ENCODE measurements at regions not wholly inside any gene's neighbourhood (a gene's known extent, or its start where the extent isn't known, plus 50 kb on each side); places are given as distances from the start of the nearest gene placed in this dataset.

- no peak for TF ChIP-seq CTCF (IDR thresholded peaks at IDR 0.05)
- Histone ChIP-seq H3K4me1 (ENCODE audit: insufficient read depth, low read length) (no peaks in the 10 kb centered on the region), H3K4me3 (ENCODE audit: low read length) (no peak overlapping the region), H3K9me3 (ENCODE audit: control insufficient read depth in 1 of 2, insufficient read depth in 1 of 2, low read length in 2 of 2) (peaks cover 0 to 11% of the 10 kb centered on the region in 2 experiments), H3K27me3 (ENCODE audit: control insufficient read depth in 1 of 2, insufficient read depth in 2 of 2, low read length in 2 of 2) (no peaks in the 10 kb centered on the region), H3K27ac (ENCODE audit: low read depth in 1 of 2, low read length in 2 of 2) (no peak overlapping the region), H3K36me3 (ENCODE audit: insufficient read depth, low read length) (no peaks in the 10 kb centered on the region)
- intact Hi-C loops (cut with DNase I, micrococcal nuclease), result no loop called here
- ATAC-seq (ENCODE audit: poor library complexity), result no peak
- CTCF ChIA-PET, result no interaction called here
- H3K4me1 Mint-ChIP-seq (ENCODE audit: low read depth), result no peaks in the 10 kb centered on the region
- H3K36me3 Mint-ChIP-seq (ENCODE audit: low read depth), result no peaks in the 10 kb centered on the region
- H3K4me3 Mint-ChIP-seq, result no peak overlapping the region
- peaks cover 2% of the 10 kb centered on the region for H3K9me3 Mint-ChIP-seq
- H3K27me3 Mint-ChIP-seq, result no peaks in the 10 kb centered on the region
- POLR2A ChIA-PET, result no interaction called here
- no peak overlapping the region for H3K27ac Mint-ChIP-seq
- no peak for DNase-seq
Observed at GRCh38 chr12:77521508-77522115, 309.1 kb upstream of the NAV3 start.

GRCh38 chr12:77514511-77514910 lies 316.2 kb upstream of the NAV3 start:
- no peaks in the 10 kb centered on the region for H3K4me1 ChIP-seq (ENCODE audit: insufficient read depth, low read length)
- H3K27ac ChIP-seq (ENCODE audit: low read depth in 1 of 2, low read length in 2 of 2), result no peak overlapping the region
- ChIA-PET CTCF (no interaction called here), POLR2A (no interaction called here)
- H3K4me1 Mint-ChIP-seq (ENCODE audit: low read depth), result no peaks in the 10 kb centered on the region
- no peaks in the 10 kb centered on the region for H3K27me3 Mint-ChIP-seq
- intact Hi-C loops (cut with DNase I, micrococcal nuclease), result no loop called here
- no peak overlapping the region for H3K27ac Mint-ChIP-seq
- H3K36me3 Mint-ChIP-seq (ENCODE audit: low read depth), result no peaks in the 10 kb centered on the region
- H3K9me3 ChIP-seq (ENCODE audit: control insufficient read depth in 1 of 2, insufficient read depth in 1 of 2, low read length in 2 of 2), result peaks cover 0 to 4% of the 10 kb centered on the region in 2 experiments
- H3K36me3 ChIP-seq (ENCODE audit: insufficient read depth, low read length), result no peaks in the 10 kb centered on the region
- no peak overlapping the region for H3K4me3 Mint-ChIP-seq
- TF ChIP-seq CTCF (IDR thresholded peaks at IDR 0.05), result no peak
- no peak for DNase-seq
- ATAC-seq (ENCODE audit: poor library complexity), result no peak
- H3K4me3 ChIP-seq (ENCODE audit: low read length), result no peak overlapping the region
- H3K27me3 ChIP-seq (ENCODE audit: control insufficient read depth in 1 of 2, insufficient read depth in 2 of 2, low read length in 2 of 2), result no peaks in the 10 kb centered on the region
- H3K9me3 Mint-ChIP-seq, result no peaks in the 10 kb centered on the region

GRCh38 chr12:77510985-77511384 lies 319.7 kb upstream of the NAV3 start:
- no peak overlapping the region for H3K4me3 ChIP-seq (ENCODE audit: low read length)
- H3K27ac ChIP-seq (ENCODE audit: low read depth in 1 of 2, low read length in 2 of 2), result no peak overlapping the region
- H3K27me3 ChIP-seq (ENCODE audit: control insufficient read depth in 1 of 2, insufficient read depth in 2 of 2, low read length in 2 of 2), result no peaks in the 10 kb centered on the region
- CTCF ChIA-PET, result no interaction called here
- intact Hi-C loops (cut with DNase I, micrococcal nuclease), result no loop called here
- TF ChIP-seq CTCF (IDR thresholded peaks at IDR 0.05), result no peak
- H3K27me3 Mint-ChIP-seq, result no peaks in the 10 kb centered on the region
- ATAC-seq (ENCODE audit: poor library complexity), result no peak
- peaks cover 1% of the 10 kb centered on the region for H3K9me3 Mint-ChIP-seq
- no peak overlapping the region for H3K4me3 Mint-ChIP-seq
- H3K4me1 ChIP-seq (ENCODE audit: insufficient read depth, low read length), result no peaks in the 10 kb centered on the region
- no peaks in the 10 kb centered on the region for H3K36me3 Mint-ChIP-seq (ENCODE audit: low read depth)
- no peak for DNase-seq
- peaks cover 0 to 4% of the 10 kb centered on the region in 2 experiments for H3K9me3 ChIP-seq (ENCODE audit: control insufficient read depth in 1 of 2, insufficient read depth in 1 of 2, low read length in 2 of 2)
- POLR2A ChIA-PET, result no interaction called here
- no peaks in the 10 kb centered on the region for H3K36me3 ChIP-seq (ENCODE audit: insufficient read depth, low read length)
- no peak overlapping the region for H3K27ac Mint-ChIP-seq
- H3K4me1 Mint-ChIP-seq (ENCODE audit: low read depth), result no peaks in the 10 kb centered on the region

Data from CD4-positive, alpha-beta T cell (primary cell).